ENCODE measurements at regions not wholly inside any gene's neighbourhood (a gene's known extent, or its start where the extent isn't known, plus 50 kb on each side); places are given as distances from the start of the nearest gene placed in this dataset.

GRCh38 chr2:156673333-156673615 is 237.1 kb downstream of the GPD2 start:
- intact Hi-C loops (cut with micrococcal nuclease) = no loop called here
- no peak overlapping the region for H3K4me3 Mint-ChIP-seq (ENCODE audit: low read depth)
- DNase-seq (ENCODE audit: low spot score) = no peak
- peaks cover 3% of the 10 kb centered on the region for H3K27me3 Mint-ChIP-seq (ENCODE audit: low read depth)
- peaks cover 3% of the 10 kb centered on the region for H3K9me3 Mint-ChIP-seq
- H3K27ac Mint-ChIP-seq = no peak overlapping the region
- no peaks in the 10 kb centered on the region for H3K4me1 Mint-ChIP-seq (ENCODE audit: low read depth)
- H3K36me3 Mint-ChIP-seq (ENCODE audit: low read depth) = no peaks in the 10 kb centered on the region

- no peaks in the 10 kb centered on the region for H3K9me3 Mint-ChIP-seq
- no peak for DNase-seq (ENCODE audit: low spot score)
- intact Hi-C loops (cut with micrococcal nuclease) = no loop called here
- no peaks in the 10 kb centered on the region for H3K36me3 Mint-ChIP-seq (ENCODE audit: low read depth)
- no peak overlapping the region for H3K27ac Mint-ChIP-seq
- no peak overlapping the region for H3K4me3 Mint-ChIP-seq (ENCODE audit: low read depth)
- H3K27me3 Mint-ChIP-seq (ENCODE audit: low read depth) = no peaks in the 10 kb centered on the region
- no peaks in the 10 kb centered on the region for H3K4me1 Mint-ChIP-seq (ENCODE audit: low read depth)
Measured at GRCh38 chr2:156673981-156674380, 237.8 kb downstream of the GPD2 start.

- Mint-ChIP-seq H3K36me3 (ENCODE audit: low read depth) (no peaks in the 10 kb centered on the region), H3K4me3 (ENCODE audit: low read depth) (no peak overlapping the region), H3K4me1 (ENCODE audit: low read depth) (no peaks in the 10 kb centered on the region), H3K27me3 (ENCODE audit: low read depth) (no peaks in the 10 kb centered on the region), H3K27ac (no peak overlapping the region), H3K9me3 (no peaks in the 10 kb centered on the region)
- intact Hi-C loops (cut with micrococcal nuclease) = no loop called here
- no peak for DNase-seq (ENCODE audit: low spot score)
Measured at GRCh38 chr2:156675896-156676295, 239.7 kb downstream of the GPD2 start.

GRCh38 chr2:156679820-156680219 is 243.6 kb downstream of the GPD2 start:
- DNase-seq (ENCODE audit: low spot score) = no peak
- Mint-ChIP-seq H3K27me3 (ENCODE audit: low read depth) (peaks cover 1% of the 10 kb centered on the region), H3K4me1 (ENCODE audit: low read depth) (no peaks in the 10 kb centered on the region), H3K9me3 (no peaks in the 10 kb centered on the region), H3K4me3 (ENCODE audit: low read depth) (no peak overlapping the region), H3K27ac (no peak overlapping the region), H3K36me3 (ENCODE audit: low read depth) (no peaks in the 10 kb centered on the region)
- intact Hi-C loops (cut with micrococcal nuclease) = no loop called here

- no peak overlapping the region for H3K4me3 Mint-ChIP-seq (ENCODE audit: low read depth)
- H3K27ac Mint-ChIP-seq = no peak overlapping the region
- no peaks in the 10 kb centered on the region for H3K36me3 Mint-ChIP-seq (ENCODE audit: low read depth)
- peaks cover 1% of the 10 kb centered on the region for H3K27me3 Mint-ChIP-seq (ENCODE audit: low read depth)
- no peaks in the 10 kb centered on the region for H3K4me1 Mint-ChIP-seq (ENCODE audit: low read depth)
- intact Hi-C loops (cut with micrococcal nuclease) = no loop called here
- DNase-seq (ENCODE audit: low spot score) = no peak
- no peaks in the 10 kb centered on the region for H3K9me3 Mint-ChIP-seq
Measured at GRCh38 chr2:156680266-156680665, 244.1 kb downstream of the GPD2 start.

- Mint-ChIP-seq H3K36me3 (ENCODE audit: low read depth) (no peaks in the 10 kb centered on the region), H3K9me3 (no peaks in the 10 kb centered on the region), H3K27ac (no peak overlapping the region), H3K27me3 (ENCODE audit: low read depth) (peaks cover 3% of the 10 kb centered on the region), H3K4me1 (ENCODE audit: low read depth) (no peaks in the 10 kb centered on the region), H3K4me3 (ENCODE audit: low read depth) (no peak overlapping the region)
- no peak for DNase-seq (ENCODE audit: low spot score)
- intact Hi-C loops (cut with micrococcal nuclease) = no loop called here
Measured at GRCh38 chr2:156687126-156687525, 250.9 kb downstream of the GPD2 start.

- DNase-seq (ENCODE audit: low spot score) = no peak
- no peaks in the 10 kb centered on the region for H3K4me1 Mint-ChIP-seq (ENCODE audit: low read depth)
- H3K27ac Mint-ChIP-seq = no peak overlapping the region
- intact Hi-C loops (cut with micrococcal nuclease) = no loop called here
- peaks cover 3% of the 10 kb centered on the region for H3K27me3 Mint-ChIP-seq (ENCODE audit: low read depth)
- H3K9me3 Mint-ChIP-seq = no peaks in the 10 kb centered on the region
- H3K4me3 Mint-ChIP-seq (ENCODE audit: low read depth) = no peak overlapping the region
- no peaks in the 10 kb centered on the region for H3K36me3 Mint-ChIP-seq (ENCODE audit: low read depth)
Measured at GRCh38 chr2:156687715-156688114, 251.5 kb downstream of the GPD2 start.

GRCh38 chr2:156689939-156690338 is 253.8 kb downstream of the GPD2 start:
- Mint-ChIP-seq H3K27me3 (ENCODE audit: low read depth) (peaks cover 2% of the 10 kb centered on the region), H3K4me3 (ENCODE audit: low read depth) (no peak overlapping the region), H3K4me1 (ENCODE audit: low read depth) (no peaks in the 10 kb centered on the region), H3K36me3 (ENCODE audit: low read depth) (no peaks in the 10 kb centered on the region), H3K27ac (no peak overlapping the region), H3K9me3 (no peaks in the 10 kb centered on the region)
- no peak for DNase-seq (ENCODE audit: low spot score)
- intact Hi-C loops (cut with micrococcal nuclease) = no loop called here

- intact Hi-C loops (cut with micrococcal nuclease) = no loop called here
- H3K4me1 Mint-ChIP-seq (ENCODE audit: low read depth) = no peaks in the 10 kb centered on the region
- no peaks in the 10 kb centered on the region for H3K36me3 Mint-ChIP-seq (ENCODE audit: low read depth)
Measured at GRCh38 chr2:156691014-156691413, 254.8 kb downstream of the GPD2 start.

GRCh38 chr2:156695020-156695419 is 258.8 kb downstream of the GPD2 start:
- no peaks in the 10 kb centered on the region for H3K4me1 Mint-ChIP-seq (ENCODE audit: low read depth)
- H3K27ac Mint-ChIP-seq = no peak overlapping the region
- H3K27me3 Mint-ChIP-seq (ENCODE audit: low read depth) = no peaks in the 10 kb centered on the region
- no peak overlapping the region for H3K4me3 Mint-ChIP-seq (ENCODE audit: low read depth)
- H3K9me3 Mint-ChIP-seq = no peaks in the 10 kb centered on the region
- intact Hi-C loops (cut with micrococcal nuclease) = no loop called here
- no peaks in the 10 kb centered on the region for H3K36me3 Mint-ChIP-seq (ENCODE audit: low read depth)
- no peak for DNase-seq (ENCODE audit: low spot score)

More at GRCh38 chr2:156691014-156691413, 254.8 kb downstream of the GPD2 start:
- Mint-ChIP-seq H3K27ac (no peak overlapping the region), H3K9me3 (no peaks in the 10 kb centered on the region), H3K27me3 (ENCODE audit: low read depth) (peaks cover 2% of the 10 kb centered on the region), H3K4me3 (ENCODE audit: low read depth) (no peak overlapping the region)
- DNase-seq (ENCODE audit: low spot score) = no peak

- Mint-ChIP-seq H3K27ac (no peak overlapping the region), H3K9me3 (no peaks in the 10 kb centered on the region), H3K36me3 (ENCODE audit: low read depth) (no peaks in the 10 kb centered on the region), H3K27me3 (ENCODE audit: low read depth) (no peaks in the 10 kb centered on the region), H3K4me3 (ENCODE audit: low read depth) (no peak overlapping the region), H3K4me1 (ENCODE audit: low read depth) (no peaks in the 10 kb centered on the region)
- no peak for DNase-seq (ENCODE audit: low spot score)
- intact Hi-C loops (cut with micrococcal nuclease) = no loop called here
Measured at GRCh38 chr2:156695595-156695994, 259.4 kb downstream of the GPD2 start.

GRCh38 chr2:156697906-156698305 is 261.7 kb downstream of the GPD2 start:
- H3K36me3 Mint-ChIP-seq (ENCODE audit: low read depth) = no peaks in the 10 kb centered on the region
- H3K9me3 Mint-ChIP-seq = no peaks in the 10 kb centered on the region

GRCh38 chr2:156700681-156701080 is 264.5 kb downstream of the GPD2 start:
- intact Hi-C loops (cut with micrococcal nuclease) = no loop called here

More at GRCh38 chr2:156697906-156698305, 261.7 kb downstream of the GPD2 start:
- no peak overlapping the region for H3K4me3 Mint-ChIP-seq (ENCODE audit: low read depth)
- no peak for DNase-seq (ENCODE audit: low spot score)
- no peak overlapping the region for H3K27ac Mint-ChIP-seq
- intact Hi-C loops (cut with micrococcal nuclease) = no loop called here
- no peaks in the 10 kb centered on the region for H3K4me1 Mint-ChIP-seq (ENCODE audit: low read depth)
- H3K27me3 Mint-ChIP-seq (ENCODE audit: low read depth) = no peaks in the 10 kb centered on the region

GRCh38 chr2:156702541-156702940 is 266.4 kb downstream of the GPD2 start:
- peaks cover 3% of the 10 kb centered on the region for H3K27me3 Mint-ChIP-seq (ENCODE audit: low read depth)
- intact Hi-C loops (cut with micrococcal nuclease) = no loop called here
- no peak for DNase-seq (ENCODE audit: low spot score)
- H3K4me1 Mint-ChIP-seq (ENCODE audit: low read depth) = no peaks in the 10 kb centered on the region
- H3K9me3 Mint-ChIP-seq = no peaks in the 10 kb centered on the region
- H3K27ac Mint-ChIP-seq = no peak overlapping the region
- no peaks in the 10 kb centered on the region for H3K36me3 Mint-ChIP-seq (ENCODE audit: low read depth)
- no peak overlapping the region for H3K4me3 Mint-ChIP-seq (ENCODE audit: low read depth)

More at GRCh38 chr2:156700681-156701080, 264.5 kb downstream of the GPD2 start:
- Mint-ChIP-seq H3K4me1 (ENCODE audit: low read depth) (no peaks in the 10 kb centered on the region), H3K27me3 (ENCODE audit: low read depth) (no peaks in the 10 kb centered on the region), H3K27ac (no peak overlapping the region), H3K9me3 (no peaks in the 10 kb centered on the region), H3K4me3 (ENCODE audit: low read depth) (no peak overlapping the region), H3K36me3 (ENCODE audit: low read depth) (no peaks in the 10 kb centered on the region)
- no peak for DNase-seq (ENCODE audit: low spot score)
